ENCODE measurements at regions not wholly inside any gene's neighbourhood (a gene's known extent, or its start where the extent isn't known, plus 50 kb on each side); places are given as distances from the start of the nearest gene placed in this dataset.
"Not testable (repeated sequence)": the region's sequence is repeated elsewhere in the genome, so short reads cannot be mapped to it uniquely, and the experiment has no call there.

- Mint-ChIP-seq H3K4me3 (ENCODE audit: unreplicated experiment) (no peak overlapping the region), H3K9me3 (ENCODE audit: unreplicated experiment) (peaks cover 19% of the 10 kb centered on the region), H3K4me1 (ENCODE audit: unreplicated experiment) (peaks cover 1% of the 10 kb centered on the region), H3K36me3 (ENCODE audit: unreplicated experiment) (no peaks in the 10 kb centered on the region), H3K27ac (ENCODE audit: unreplicated experiment) (no peak overlapping the region), H3K27me3 (ENCODE audit: unreplicated experiment) (no peaks in the 10 kb centered on the region)
- TF ChIP-seq, protein P1, sequence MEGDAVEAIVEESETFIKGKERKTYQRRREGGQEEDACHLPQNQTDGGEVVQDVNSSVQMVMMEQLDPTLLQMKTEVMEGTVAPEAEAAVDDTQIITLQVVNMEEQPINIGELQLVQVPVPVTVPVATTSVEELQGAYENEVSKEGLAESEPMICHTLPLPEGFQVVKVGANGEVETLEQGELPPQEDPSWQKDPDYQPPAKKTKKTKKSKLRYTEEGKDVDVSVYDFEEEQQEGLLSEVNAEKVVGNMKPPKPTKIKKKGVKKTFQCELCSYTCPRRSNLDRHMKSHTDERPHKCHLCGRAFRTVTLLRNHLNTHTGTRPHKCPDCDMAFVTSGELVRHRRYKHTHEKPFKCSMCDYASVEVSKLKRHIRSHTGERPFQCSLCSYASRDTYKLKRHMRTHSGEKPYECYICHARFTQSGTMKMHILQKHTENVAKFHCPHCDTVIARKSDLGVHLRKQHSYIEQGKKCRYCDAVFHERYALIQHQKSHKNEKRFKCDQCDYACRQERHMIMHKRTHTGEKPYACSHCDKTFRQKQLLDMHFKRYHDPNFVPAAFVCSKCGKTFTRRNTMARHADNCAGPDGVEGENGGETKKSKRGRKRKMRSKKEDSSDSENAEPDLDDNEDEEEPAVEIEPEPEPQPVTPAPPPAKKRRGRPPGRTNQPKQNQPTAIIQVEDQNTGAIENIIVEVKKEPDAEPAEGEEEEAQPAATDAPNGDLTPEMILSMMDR (IDR thresholded peaks at IDR 0.05), result no peak
- no peak for DNase-seq (ENCODE audit: extremely low spot score, unreplicated experiment)
Measured at GRCh38 chr5:7169240-7169878, 226.6 kb upstream of the ADCY2 start.

- not testable (repeated sequence) for H3K36me3 Mint-ChIP-seq (ENCODE audit: unreplicated experiment); H3K4me3 Mint-ChIP-seq (ENCODE audit: unreplicated experiment); DNase-seq (ENCODE audit: extremely low spot score, unreplicated experiment); H3K4me1 Mint-ChIP-seq (ENCODE audit: unreplicated experiment); H3K27ac Mint-ChIP-seq (ENCODE audit: unreplicated experiment); H3K27me3 Mint-ChIP-seq (ENCODE audit: unreplicated experiment)
- H3K9me3 Mint-ChIP-seq (ENCODE audit: unreplicated experiment), result peaks cover 16% of the 10 kb centered on the region
Measured at GRCh38 chr5:7170785-7171184, 225.2 kb upstream of the ADCY2 start.

DNA sequence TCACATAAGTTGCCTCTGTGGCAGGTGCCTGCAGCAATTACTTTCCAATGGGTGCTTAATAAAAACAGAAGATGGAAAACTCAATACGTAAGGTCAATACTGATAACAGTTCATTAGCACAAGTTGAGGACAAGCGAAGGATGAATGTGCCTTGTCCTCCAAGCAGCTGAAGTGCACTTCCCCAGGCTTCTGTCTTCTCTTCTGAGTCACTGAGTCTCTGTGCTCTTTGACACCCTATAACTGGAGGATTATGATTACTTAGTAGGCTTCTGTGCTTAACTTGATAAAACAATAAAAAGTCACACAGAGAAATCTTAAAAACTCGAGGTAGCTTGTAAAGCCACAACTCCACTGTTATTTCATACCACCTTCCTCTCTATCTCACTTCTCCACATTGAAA is 216.6 kb upstream of the ADCY2 start:
- peaks cover 7% of the 10 kb centered on the region for H3K9me3 Mint-ChIP-seq (ENCODE audit: unreplicated experiment)
- TF ChIP-seq, protein P1 (IDR thresholded peaks at IDR 0.05), result no peak
- H3K27ac Mint-ChIP-seq (ENCODE audit: unreplicated experiment), result no peak overlapping the region
- H3K27me3 Mint-ChIP-seq (ENCODE audit: unreplicated experiment), result no peaks in the 10 kb centered on the region
- no peaks in the 10 kb centered on the region for H3K4me1 Mint-ChIP-seq (ENCODE audit: unreplicated experiment)
- no peak overlapping the region for H3K4me3 Mint-ChIP-seq (ENCODE audit: unreplicated experiment)
- no peaks in the 10 kb centered on the region for H3K36me3 Mint-ChIP-seq (ENCODE audit: unreplicated experiment)
- no peak for DNase-seq (ENCODE audit: extremely low spot score, unreplicated experiment)

DNA sequence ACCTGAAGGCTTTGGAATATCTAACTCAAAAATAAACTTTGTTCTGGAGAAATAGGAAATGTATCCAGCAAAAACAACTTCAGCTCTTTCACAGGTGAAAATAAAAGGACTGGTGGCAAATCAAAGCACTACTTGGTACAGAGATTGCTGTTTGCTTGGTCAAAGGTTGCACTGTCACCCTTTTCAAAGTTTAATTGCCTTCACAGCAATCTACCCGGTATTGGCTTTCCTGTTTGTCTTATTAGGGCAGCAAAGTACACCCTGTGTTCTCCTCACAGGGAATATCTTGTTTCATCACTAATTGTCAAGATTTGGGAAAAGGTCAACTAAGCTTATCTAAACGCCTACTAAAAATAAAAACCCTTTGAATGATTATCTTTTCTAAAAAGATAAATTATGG is 214.1 kb upstream of the ADCY2 start:
- Mint-ChIP-seq H3K36me3 (ENCODE audit: unreplicated experiment) (no peaks in the 10 kb centered on the region), H3K4me3 (ENCODE audit: unreplicated experiment) (no peak overlapping the region), H3K27ac (ENCODE audit: unreplicated experiment) (no peak overlapping the region), H3K9me3 (ENCODE audit: unreplicated experiment) (peaks cover 21% of the 10 kb centered on the region), H3K27me3 (ENCODE audit: unreplicated experiment) (no peaks in the 10 kb centered on the region), H3K4me1 (ENCODE audit: unreplicated experiment) (no peaks in the 10 kb centered on the region)
- DNase-seq (ENCODE audit: extremely low spot score, unreplicated experiment), result no peak
- TF ChIP-seq, protein P1 (IDR thresholded peaks at IDR 0.05), result no peak

GRCh38 chr5:7185742-7186141 is 210.2 kb upstream of the ADCY2 start:
- Mint-ChIP-seq H3K9me3 (ENCODE audit: unreplicated experiment) (peaks cover 33% of the 10 kb centered on the region), H3K27ac (ENCODE audit: unreplicated experiment) (no peak overlapping the region), H3K4me3 (ENCODE audit: unreplicated experiment) (no peak overlapping the region), H3K4me1 (ENCODE audit: unreplicated experiment) (no peaks in the 10 kb centered on the region), H3K27me3 (ENCODE audit: unreplicated experiment) (no peaks in the 10 kb centered on the region), H3K36me3 (ENCODE audit: unreplicated experiment) (no peaks in the 10 kb centered on the region)
- TF ChIP-seq, protein P1 (IDR thresholded peaks at IDR 0.05), result no peak
- no peak for DNase-seq (ENCODE audit: extremely low spot score, unreplicated experiment)

- Mint-ChIP-seq H3K9me3 (ENCODE audit: unreplicated experiment) (peaks cover 37% of the 10 kb centered on the region), H3K36me3 (ENCODE audit: unreplicated experiment) (no peaks in the 10 kb centered on the region), H3K4me3 (ENCODE audit: unreplicated experiment) (no peak overlapping the region), H3K27me3 (ENCODE audit: unreplicated experiment) (no peaks in the 10 kb centered on the region), H3K27ac (ENCODE audit: unreplicated experiment) (no peak overlapping the region), H3K4me1 (ENCODE audit: unreplicated experiment) (no peaks in the 10 kb centered on the region)
- no peak for DNase-seq (ENCODE audit: extremely low spot score, unreplicated experiment)
- TF ChIP-seq, protein P1 (IDR thresholded peaks at IDR 0.05), result no peak
Measured at GRCh38 chr5:7186818-7187217, 209.1 kb upstream of the ADCY2 start.
